Anterior cingulate cortex (tissue), 58 donors: ENCODE measurements at regions not wholly inside any gene's neighbourhood (a gene's known extent, or its start where the extent isn't known, plus 50 kb on each side); places are given as distances from the start of the nearest gene placed in this dataset.
A peak's percentile ranks its signal among the peaks of the same experiment; 100 is the strongest.
"Not testable (repeated sequence)": the region's sequence is repeated elsewhere in the genome, so short reads cannot be mapped to it uniquely, and the experiment has no call there.

Experiments used
- DNase-seq, 58 donors: peaks; one replicate each; lab custom pipeline; 2025; lab: John Stamatoyannopoulos, UW

DNA sequence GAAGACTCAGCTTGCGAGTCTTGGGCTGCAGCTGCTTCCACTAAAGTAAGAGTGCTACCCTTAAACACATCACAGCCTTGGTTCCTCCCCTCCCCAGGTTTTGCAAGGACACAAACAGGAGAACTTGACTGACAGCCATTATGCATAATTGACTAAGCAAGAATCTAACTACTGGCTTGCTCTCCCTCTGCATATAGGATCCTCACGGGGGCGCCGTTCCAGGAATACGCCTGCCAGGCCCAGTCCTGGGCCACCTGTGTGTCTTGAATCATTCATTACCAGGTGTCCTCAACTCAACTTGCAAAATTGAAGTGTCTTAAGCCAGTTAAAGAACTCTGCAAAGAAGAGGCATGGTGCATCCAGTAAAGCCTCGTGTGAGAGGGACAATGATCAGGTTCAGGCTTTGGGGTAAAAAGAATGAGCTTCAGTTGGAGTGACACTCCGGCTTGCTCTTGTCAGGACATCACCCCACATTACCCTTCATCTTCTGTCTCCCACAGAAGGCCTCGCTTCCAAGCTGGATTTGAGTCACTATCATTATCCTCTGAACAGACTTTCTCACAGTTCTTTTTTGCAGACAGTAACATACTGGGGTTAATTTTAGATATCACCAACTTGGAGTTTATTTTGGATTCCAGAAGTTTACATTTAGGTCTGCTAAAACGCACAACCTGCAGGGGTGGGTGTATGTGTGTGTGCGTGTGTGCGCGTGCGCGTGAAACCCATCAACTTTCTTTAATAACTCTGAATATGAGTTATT is 273.5 kb upstream of the HS3ST1 start:
- DNase-seq, result peak in 3 of 58 donors; percentile 5 to 6 (median 5)

DNA sequence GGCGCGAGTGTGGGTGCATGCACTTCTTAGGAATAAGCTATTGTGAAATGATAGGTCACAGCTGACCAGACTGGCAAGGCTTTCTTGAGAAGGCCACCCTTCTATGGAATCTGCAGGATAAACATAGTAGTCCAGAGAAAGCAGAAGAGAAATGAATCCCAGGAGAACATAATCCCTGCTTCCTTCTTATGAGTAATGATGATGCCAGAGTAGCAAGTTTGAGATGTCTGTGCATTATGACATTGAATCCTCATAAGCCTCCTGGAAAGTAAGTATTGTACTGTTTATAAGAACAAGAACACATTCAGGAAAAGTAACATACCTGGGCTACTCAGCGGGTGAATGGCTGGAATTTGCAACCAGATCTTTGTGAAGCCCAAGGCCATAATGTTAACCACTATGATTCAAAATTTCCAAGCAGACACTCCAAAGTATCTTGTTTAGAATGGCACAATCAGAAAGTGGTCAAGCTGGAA is 272.1 kb upstream of the HS3ST1 start:
- no peak for DNase-seq

- DNase-seq, result no peak
Observed at GRCh38 chr4:11698846-11699590, 270.3 kb upstream of the HS3ST1 start.

DNA sequence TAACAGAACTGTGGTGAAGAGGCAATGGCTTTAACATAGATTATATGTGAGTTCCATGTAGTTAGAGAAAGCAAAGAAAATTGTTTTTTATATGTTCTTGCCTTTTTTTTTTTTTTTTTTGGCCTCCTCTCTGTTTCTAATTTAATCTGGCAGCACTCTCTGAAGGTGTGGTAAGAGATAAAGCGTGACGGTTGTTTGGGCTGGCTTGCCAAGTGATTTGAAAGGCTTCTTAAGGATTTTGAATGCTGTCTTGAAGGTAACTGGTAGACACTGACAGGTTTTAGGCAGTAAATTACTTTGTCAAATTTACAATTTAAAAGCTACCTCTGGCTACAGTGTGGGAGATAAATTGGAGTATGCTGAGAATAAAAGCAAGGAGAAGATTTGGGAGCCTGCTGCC is 269.3 kb upstream of the HS3ST1 start:
- DNase-seq, result no peak

DNA sequence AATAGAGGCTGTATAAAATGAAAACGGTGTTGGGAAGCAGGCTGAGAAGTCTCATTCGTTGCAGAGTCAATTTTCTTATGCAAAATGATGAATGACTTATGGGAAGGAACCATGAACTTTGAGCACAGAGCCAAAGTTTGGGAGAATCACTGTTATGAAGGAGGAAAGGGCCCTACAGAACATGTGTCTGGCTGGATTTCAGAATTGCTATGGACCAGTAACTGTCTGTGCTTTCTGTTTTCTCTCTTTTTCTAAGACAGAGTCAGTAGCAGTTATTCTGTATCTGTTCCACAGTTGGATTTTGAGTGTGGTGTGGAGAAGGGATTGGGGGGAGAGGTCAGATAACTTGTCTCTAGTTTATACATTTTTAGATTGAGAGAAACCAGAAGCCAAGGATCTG is 265.0 kb upstream of the HS3ST1 start:
- no peak for DNase-seq

GRCh38 chr4:11691236-11691635 is 262.5 kb upstream of the HS3ST1 start:
- DNase-seq, result no peak

DNA sequence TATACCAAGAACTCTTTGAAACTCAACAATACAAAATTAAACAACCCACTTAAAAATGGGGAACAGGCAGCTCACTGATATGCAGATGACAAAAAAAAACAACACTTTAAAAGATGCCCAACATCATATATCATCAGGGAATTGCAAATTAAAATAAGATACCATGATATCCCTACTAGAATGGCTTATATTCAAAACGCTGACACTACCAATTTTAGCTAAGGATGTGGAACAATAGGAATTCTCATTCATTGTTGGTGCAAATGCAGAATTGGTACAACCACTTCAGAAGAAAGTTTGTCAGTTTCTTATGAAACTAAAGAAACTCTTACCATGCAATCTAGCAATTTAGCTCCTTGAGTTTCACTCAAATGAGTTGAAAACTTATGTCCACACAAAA is 259.0 kb upstream of the HS3ST1 start:
- DNase-seq, result no peak

DNA sequence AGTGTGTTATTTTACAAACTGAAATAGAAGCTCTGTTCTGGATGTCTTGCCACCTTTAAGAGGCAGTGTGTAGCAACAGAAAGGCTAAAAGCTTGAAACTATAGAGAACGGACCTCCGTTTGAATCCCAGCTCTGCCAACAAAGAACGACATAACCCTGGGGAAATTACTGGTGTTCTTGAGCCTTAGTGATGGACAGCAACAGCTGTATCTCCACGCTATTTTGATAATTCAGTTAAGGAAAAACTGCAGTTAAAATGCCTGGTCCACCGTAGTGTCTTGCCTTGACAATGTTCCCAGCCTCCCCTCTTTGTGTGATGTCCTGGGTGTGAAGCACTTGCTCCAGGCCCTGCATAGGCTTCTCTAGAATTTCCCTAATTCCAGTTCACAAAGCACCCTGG is 256.8 kb upstream of the HS3ST1 start:
- DNase-seq, result no peak

DNA sequence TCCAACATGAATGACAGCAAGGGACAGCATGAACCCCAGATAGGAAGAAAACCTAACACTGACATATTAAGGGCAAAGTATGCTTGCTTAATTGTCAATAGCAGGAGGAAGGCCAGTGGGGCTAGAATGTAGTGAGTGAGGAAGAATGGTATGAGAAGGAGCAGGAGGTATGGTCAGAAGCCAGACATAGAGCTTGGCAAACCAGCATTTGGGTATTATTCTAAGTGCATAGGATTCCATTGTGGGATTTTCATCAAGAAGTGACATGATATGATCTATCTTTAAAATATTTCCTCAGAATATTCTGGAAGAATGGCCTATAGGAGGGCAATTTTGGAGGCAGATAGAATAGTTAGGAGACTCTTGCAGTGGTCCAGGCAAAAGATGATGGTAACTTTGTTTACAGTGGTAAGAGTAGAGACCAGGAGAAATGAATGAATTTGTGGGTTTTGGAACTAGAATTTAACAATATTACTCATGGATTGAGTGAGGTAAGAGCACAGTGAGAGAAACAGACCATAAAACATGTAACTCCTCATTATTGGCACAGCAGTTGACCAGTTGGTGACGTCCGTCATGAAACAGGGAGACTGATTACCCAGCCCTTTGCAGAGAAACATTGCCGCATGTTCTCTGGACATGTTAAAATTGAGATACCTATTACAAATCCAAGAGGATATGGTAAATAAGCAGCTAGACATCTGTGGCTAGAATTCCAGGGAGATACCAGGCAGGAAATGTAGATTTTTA is 246.5 kb upstream of the HS3ST1 start:
- no peak for DNase-seq

- DNase-seq, result no peak
Observed at GRCh38 chr4:11670304-11670703, 241.6 kb upstream of the HS3ST1 start.

GRCh38 chr4:11669156-11669555 is 240.5 kb upstream of the HS3ST1 start:
- DNase-seq, result no peak

GRCh38 chr4:11663114-11663513 is 234.4 kb upstream of the HS3ST1 start:
- DNase-seq, result no peak

GRCh38 chr4:11650801-11651596 is 222.3 kb upstream of the HS3ST1 start:
- peak in 34 of 58 donors; percentile 0 to 61 (median 15) for DNase-seq

GRCh38 chr4:11647433-11647832 is 218.7 kb upstream of the HS3ST1 start:
- DNase-seq, result no peak

GRCh38 chr4:11643081-11643480 is 214.4 kb upstream of the HS3ST1 start:
- DNase-seq, result not testable (repeated sequence)

GRCh38 chr4:11640584-11640983 is 211.9 kb upstream of the HS3ST1 start:
- DNase-seq, result no peak

DNA sequence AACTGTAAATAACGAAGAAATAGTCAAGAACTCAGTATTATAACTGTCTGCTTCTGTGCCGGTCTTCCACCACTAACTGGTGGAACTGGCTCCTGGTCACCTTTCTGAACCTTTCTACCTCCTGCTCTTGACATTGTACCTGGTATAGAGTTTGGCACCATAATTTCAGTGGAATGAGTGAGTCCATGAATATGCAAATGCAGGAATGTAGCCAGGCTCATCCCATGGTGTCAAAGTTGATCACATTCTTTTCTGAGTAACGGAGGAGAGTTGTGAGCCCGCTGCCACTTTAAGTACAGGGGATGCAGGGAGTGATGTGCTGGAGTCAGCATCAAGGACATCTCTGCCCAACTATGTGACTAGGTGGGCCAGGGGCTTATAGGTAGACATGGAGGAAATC is 207.9 kb upstream of the HS3ST1 start:
- DNase-seq, result no peak

GRCh38 chr4:11636031-11636430 is 207.3 kb upstream of the HS3ST1 start:
- DNase-seq, result no peak

- no peak for DNase-seq
Observed at GRCh38 chr4:11635342-11635741, 206.6 kb upstream of the HS3ST1 start.

DNA sequence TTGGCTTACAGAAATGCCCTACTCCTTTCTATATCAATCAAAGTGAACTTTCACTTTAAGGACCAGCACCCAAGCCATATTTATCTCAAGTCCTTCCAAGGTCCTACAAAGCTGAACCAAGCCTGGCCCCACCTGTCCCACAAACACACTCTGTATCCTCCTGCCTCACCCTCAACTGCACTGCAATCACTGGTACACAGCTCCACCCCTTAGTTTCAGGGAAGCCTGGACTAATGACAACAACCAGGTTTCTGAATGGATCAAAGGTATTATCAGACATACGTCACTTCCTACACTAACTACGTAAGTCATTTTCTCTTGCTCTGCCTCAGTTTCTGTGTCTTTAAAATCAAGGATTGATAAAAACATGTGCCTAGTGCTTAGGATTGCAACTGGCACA is 205.6 kb upstream of the HS3ST1 start:
- DNase-seq, result no peak
